Stimulated activated CD4-positive, alpha-beta T cell treated with anti-CD3 and anti-CD28 coated beads, Interleukin-4, amount 100 ng/mL, for 1 hour (primary cell): ENCODE measurements at regions not wholly inside any gene's neighbourhood (a gene's known extent, or its start where the extent isn't known, plus 50 kb on each side); places are given as distances from the start of the nearest gene placed in this dataset.
A peak's percentile ranks its signal among the peaks of the same experiment; 100 is the strongest.
"Not testable (repeated sequence)": the region's sequence is repeated elsewhere in the genome, so short reads cannot be mapped to it uniquely, and the experiment has no call there.

ENCODE experiments used
- DNase-seq: peaks from one replicate; pipeline ENCODE4 v3.0.0-alpha.2; 2020

GRCh38 chr10:77740396-77740795 is 102.8 kb upstream of the KCNMA1 start:
- not testable (repeated sequence) for DNase-seq

- DNase-seq = no peak
These were observed 101.0 kb upstream of the KCNMA1 start for GRCh38 chr10:77738496-77739158.

- no peak for DNase-seq
These were observed 100.0 kb upstream of the KCNMA1 start for GRCh38 chr10:77737608-77738007.

- DNase-seq = not testable (repeated sequence)
These were observed 97.5 kb upstream of the KCNMA1 start for GRCh38 chr10:77735136-77735535.

GRCh38 chr10:77732213-77733003 is 94.8 kb upstream of the KCNMA1 start:
- DNase-seq = no peak

- DNase-seq = no peak
These were observed 89.9 kb upstream of the KCNMA1 start for GRCh38 chr10:77727481-77727880.

GRCh38 chr10:77726732-77727131 is 89.1 kb upstream of the KCNMA1 start:
- DNase-seq = no peak

GRCh38 chr10:77726301-77726700 is 88.7 kb upstream of the KCNMA1 start:
- DNase-seq = no peak

- DNase-seq = no peak
These were observed 87.2 kb upstream of the KCNMA1 start for GRCh38 chr10:77724820-77725219.

GRCh38 chr10:77723376-77723775 is 85.8 kb upstream of the KCNMA1 start:
- no peak for DNase-seq

- DNase-seq = not testable (repeated sequence)
These were observed 85.3 kb upstream of the KCNMA1 start for GRCh38 chr10:77722956-77723355.

GRCh38 chr10:77721815-77722214 is 84.2 kb upstream of the KCNMA1 start:
- DNase-seq = no peak

GRCh38 chr10:77718957-77719356 is 81.3 kb upstream of the KCNMA1 start:
- DNase-seq = no peak

GRCh38 chr10:77718312-77718711 is 80.7 kb upstream of the KCNMA1 start:
- DNase-seq = not testable (repeated sequence)

GRCh38 chr10:77717336-77717735 is 79.7 kb upstream of the KCNMA1 start:
- DNase-seq = no peak

GRCh38 chr10:77716458-77717317 is 79.1 kb upstream of the KCNMA1 start:
- DNase-seq = no peak

- no peak for DNase-seq
These were observed 77.9 kb upstream of the KCNMA1 start for GRCh38 chr10:77715536-77715935.

GRCh38 chr10:77715088-77715487 is 77.5 kb upstream of the KCNMA1 start:
- no peak for DNase-seq

- no peak for DNase-seq
These were observed 76.1 kb upstream of the KCNMA1 start for GRCh38 chr10:77713521-77714280.

GRCh38 chr10:77712207-77712606 is 74.6 kb upstream of the KCNMA1 start:
- DNase-seq = no peak

- no peak for DNase-seq
These were observed 74.1 kb upstream of the KCNMA1 start for GRCh38 chr10:77711683-77712049.

GRCh38 chr10:77710759-77711682 is 73.4 kb upstream of the KCNMA1 start:
- DNase-seq = peak; percentile 73
